GM23338 (cell line): ENCODE measurements at regions not wholly inside any gene's neighbourhood (a gene's known extent, or its start where the extent isn't known, plus 50 kb on each side); places are given as distances from the start of the nearest gene placed in this dataset.

ENCODE experiments used
- CREB1 ChIP-seq: fragments of 250-450 bp; sonication (Bioruptor Pico); IDR thresholded peaks from 2 replicates; pipeline ENCODE4 v1.5.0; 2020; ENCODE audit warnings: low read depth, mild to moderate bottlenecking, moderate library complexity
- EZH2 ChIP-seq: fragments of 200-600 bp; sonication (generic); IDR thresholded peaks from one replicate; pipeline ENCODE4 v1.8.0; 2017; ENCODE audit warnings: antibody characterized with exemption, mild to moderate bottlenecking, low read depth; ENCODE audit not compliant: unreplicated experiment
- EZH2phosphoT487 ChIP-seq: fragments of 200-600 bp; sonication (generic); IDR thresholded peaks from one replicate; pipeline ENCODE4 v1.8.1; 2018; ENCODE audit warnings: antibody characterized with exemption; ENCODE audit not compliant: unreplicated experiment
- POLR2AphosphoS5 ChIP-seq: IDR thresholded peaks from 2 replicates; pipeline ENCODE4 v1.6.1; 2016; ENCODE audit warnings: antibody characterized with exemption, low read depth
- ZNF331 ChIP-seq: fragments of 250-450 bp; sonication (Bioruptor Pico); IDR thresholded peaks from 2 replicates; pipeline ENCODE4 v1.5.0; 2020; ENCODE audit warnings: low read depth, mild to moderate bottlenecking, moderate library complexity
- TF ChIP-seq, protein P1 (sequence below), 2 experiments: fragments of 200-600 bp in 1 of 2; sonication (generic) in 1 of 2; conservative IDR thresholded peaks; 2 replicates each; pipeline versions ENCODE4 v1.5.1 to v1.6.1; 2016 to 2017; ENCODE audit warnings: antibody characterized with exemption in 2 of 2, low read depth in 2 of 2, mild to moderate bottlenecking in 2 of 2, moderate library complexity in 1 of 2
- TF ChIP-seq, protein P2 (sequence below): IDR thresholded peaks from one replicate; pipeline ENCODE4 v1.6.1; 2018; ENCODE audit warnings: antibody characterized with exemption; ENCODE audit not compliant: unreplicated experiment
- TF ChIP-seq, protein P3 (sequence below): fragments of 250-450 bp; sonication (Bioruptor Pico); IDR thresholded peaks from 2 replicates; pipeline ENCODE4 v1.5.0; 2020; ENCODE audit warnings: mild to moderate bottlenecking, moderate library complexity

DNA sequence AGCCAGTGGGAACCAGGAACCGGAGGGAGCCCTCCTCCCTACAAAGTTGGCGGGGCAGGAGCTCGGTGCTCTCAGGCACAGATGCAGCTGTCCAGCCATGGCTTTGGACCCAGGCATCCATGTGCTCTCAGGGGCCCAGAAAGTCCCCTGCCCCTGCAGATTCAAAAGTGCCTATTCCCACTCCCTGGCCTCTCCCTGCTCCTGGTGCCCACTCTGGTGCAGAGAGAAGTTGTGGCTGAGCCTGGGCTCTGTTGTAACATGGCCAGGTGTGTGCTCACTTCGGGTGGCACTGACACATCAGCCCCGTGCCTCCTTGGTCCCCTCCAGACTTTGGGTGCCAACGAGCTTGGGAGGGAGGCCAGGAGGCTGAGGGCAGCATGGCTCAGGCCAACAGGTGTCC, 315.8 kb upstream of the KYNU start:
- TF ChIP-seq EZH2 (no peak), EZH2phosphoT487 (no peak), POLR2AphosphoS5 (no peak), ZNF331 (no peak), CREB1 (CRISPR knock-in tag) (no peak)
- TF ChIP-seq, protein P1, sequence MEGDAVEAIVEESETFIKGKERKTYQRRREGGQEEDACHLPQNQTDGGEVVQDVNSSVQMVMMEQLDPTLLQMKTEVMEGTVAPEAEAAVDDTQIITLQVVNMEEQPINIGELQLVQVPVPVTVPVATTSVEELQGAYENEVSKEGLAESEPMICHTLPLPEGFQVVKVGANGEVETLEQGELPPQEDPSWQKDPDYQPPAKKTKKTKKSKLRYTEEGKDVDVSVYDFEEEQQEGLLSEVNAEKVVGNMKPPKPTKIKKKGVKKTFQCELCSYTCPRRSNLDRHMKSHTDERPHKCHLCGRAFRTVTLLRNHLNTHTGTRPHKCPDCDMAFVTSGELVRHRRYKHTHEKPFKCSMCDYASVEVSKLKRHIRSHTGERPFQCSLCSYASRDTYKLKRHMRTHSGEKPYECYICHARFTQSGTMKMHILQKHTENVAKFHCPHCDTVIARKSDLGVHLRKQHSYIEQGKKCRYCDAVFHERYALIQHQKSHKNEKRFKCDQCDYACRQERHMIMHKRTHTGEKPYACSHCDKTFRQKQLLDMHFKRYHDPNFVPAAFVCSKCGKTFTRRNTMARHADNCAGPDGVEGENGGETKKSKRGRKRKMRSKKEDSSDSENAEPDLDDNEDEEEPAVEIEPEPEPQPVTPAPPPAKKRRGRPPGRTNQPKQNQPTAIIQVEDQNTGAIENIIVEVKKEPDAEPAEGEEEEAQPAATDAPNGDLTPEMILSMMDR (conservative IDR thresholded peaks at IDR 0.05; ENCODE audit: low read depth in 2 of 2), result no peak
- TF ChIP-seq, protein P2, sequence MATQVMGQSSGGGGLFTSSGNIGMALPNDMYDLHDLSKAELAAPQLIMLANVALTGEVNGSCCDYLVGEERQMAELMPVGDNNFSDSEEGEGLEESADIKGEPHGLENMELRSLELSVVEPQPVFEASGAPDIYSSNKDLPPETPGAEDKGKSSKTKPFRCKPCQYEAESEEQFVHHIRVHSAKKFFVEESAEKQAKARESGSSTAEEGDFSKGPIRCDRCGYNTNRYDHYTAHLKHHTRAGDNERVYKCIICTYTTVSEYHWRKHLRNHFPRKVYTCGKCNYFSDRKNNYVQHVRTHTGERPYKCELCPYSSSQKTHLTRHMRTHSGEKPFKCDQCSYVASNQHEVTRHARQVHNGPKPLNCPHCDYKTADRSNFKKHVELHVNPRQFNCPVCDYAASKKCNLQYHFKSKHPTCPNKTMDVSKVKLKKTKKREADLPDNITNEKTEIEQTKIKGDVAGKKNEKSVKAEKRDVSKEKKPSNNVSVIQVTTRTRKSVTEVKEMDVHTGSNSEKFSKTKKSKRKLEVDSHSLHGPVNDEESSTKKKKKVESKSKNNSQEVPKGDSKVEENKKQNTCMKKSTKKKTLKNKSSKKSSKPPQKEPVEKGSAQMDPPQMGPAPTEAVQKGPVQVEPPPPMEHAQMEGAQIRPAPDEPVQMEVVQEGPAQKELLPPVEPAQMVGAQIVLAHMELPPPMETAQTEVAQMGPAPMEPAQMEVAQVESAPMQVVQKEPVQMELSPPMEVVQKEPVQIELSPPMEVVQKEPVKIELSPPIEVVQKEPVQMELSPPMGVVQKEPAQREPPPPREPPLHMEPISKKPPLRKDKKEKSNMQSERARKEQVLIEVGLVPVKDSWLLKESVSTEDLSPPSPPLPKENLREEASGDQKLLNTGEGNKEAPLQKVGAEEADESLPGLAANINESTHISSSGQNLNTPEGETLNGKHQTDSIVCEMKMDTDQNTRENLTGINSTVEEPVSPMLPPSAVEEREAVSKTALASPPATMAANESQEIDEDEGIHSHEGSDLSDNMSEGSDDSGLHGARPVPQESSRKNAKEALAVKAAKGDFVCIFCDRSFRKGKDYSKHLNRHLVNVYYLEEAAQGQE, result no peak
- TF ChIP-seq, protein P3, sequence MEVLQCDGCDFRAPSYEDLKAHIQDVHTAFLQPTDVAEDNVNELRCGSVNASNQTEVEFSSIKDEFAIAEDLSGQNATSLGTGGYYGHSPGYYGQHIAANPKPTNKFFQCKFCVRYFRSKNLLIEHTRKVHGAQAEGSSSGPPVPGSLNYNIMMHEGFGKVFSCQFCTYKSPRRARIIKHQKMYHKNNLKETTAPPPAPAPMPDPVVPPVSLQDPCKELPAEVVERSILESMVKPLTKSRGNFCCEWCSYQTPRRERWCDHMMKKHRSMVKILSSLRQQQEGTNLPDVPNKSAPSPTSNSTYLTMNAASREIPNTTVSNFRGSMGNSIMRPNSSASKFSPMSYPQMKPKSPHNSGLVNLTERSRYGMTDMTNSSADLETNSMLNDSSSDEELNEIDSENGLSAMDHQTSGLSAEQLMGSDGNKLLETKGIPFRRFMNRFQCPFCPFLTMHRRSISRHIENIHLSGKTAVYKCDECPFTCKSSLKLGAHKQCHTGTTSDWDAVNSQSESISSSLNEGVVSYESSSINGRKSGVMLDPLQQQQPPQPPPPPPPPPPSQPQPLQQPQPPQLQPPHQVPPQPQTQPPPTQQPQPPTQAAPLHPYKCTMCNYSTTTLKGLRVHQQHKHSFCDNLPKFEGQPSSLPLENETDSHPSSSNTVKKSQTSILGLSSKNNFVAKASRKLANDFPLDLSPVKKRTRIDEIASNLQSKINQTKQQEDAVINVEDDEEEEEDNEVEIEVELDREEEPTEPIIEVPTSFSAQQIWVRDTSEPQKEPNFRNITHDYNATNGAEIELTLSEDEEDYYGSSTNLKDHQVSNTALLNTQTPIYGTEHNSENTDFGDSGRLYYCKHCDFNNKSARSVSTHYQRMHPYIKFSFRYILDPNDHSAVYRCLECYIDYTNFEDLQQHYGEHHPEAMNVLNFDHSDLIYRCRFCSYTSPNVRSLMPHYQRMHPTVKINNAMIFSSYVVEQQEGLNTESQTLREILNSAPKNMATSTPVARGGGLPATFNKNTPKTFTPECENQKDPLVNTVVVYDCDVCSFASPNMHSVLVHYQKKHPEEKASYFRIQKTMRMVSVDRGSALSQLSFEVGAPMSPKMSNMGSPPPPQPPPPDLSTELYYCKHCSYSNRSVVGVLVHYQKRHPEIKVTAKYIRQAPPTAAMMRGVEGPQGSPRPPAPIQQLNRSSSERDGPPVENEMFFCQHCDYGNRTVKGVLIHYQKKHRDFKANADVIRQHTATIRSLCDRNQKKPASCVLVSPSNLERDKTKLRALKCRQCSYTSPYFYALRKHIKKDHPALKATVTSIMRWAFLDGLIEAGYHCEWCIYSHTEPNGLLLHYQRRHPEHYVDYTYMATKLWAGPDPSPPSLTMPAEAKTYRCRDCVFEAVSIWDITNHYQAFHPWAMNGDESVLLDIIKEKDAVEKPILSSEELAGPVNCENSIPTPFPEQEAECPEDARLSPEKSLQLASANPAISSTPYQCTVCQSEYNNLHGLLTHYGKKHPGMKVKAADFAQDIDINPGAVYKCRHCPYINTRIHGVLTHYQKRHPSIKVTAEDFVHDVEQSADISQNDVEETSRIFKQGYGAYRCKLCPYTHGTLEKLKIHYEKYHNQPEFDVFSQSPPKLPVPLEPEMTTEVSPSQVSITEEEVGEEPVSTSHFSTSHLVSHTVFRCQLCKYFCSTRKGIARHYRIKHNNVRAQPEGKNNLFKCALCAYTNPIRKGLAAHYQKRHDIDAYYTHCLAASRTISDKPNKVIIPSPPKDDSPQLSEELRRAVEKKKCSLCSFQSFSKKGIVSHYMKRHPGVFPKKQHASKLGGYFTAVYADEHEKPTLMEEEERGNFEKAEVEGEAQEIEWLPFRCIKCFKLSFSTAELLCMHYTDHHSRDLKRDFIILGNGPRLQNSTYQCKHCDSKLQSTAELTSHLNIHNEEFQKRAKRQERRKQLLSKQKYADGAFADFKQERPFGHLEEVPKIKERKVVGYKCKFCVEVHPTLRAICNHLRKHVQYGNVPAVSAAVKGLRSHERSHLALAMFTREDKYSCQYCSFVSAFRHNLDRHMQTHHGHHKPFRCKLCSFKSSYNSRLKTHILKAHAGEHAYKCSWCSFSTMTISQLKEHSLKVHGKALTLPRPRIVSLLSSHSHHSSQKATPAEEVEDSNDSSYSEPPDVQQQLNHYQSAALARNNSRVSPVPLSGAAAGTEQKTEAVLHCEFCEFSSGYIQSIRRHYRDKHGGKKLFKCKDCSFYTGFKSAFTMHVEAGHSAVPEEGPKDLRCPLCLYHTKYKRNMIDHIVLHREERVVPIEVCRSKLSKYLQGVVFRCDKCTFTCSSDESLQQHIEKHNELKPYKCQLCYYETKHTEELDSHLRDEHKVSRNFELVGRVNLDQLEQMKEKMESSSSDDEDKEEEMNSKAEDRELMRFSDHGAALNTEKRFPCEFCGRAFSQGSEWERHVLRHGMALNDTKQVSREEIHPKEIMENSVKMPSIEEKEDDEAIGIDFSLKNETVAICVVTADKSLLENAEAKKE (CRISPR knock-in tag), result no peak
